K562 (cell line): ENCODE measurements at regions not wholly inside any gene's neighbourhood (a gene's known extent, or its start where the extent isn't known, plus 50 kb on each side); places are given as distances from the start of the nearest gene placed in this dataset.
"Not testable (repeated sequence)": the region's sequence is repeated elsewhere in the genome, so short reads cannot be mapped to it uniquely, and the experiment has no call there.

Experiments
- ATAC-seq: fragments of 200-7000 bp; cut with Tn5 transposase; 3 replicates; pipeline ENCODE4 v1.9.1; 2020; ENCODE audit warnings: moderate library complexity
- BruUV-seq: library from RNA; stranded (reverse); fragments of 400-500 nt; replicated peaks from 2 replicates; lab custom pipeline; 2021; lab: Mats Ljungman, UMichigan
- CTCF ChIA-PET: fragments of 300-600 bp; formaldehyde crosslinking; extraction: SDS; loops from one replicate; lab custom pipeline; 2021; ENCODE audit warnings: low intra/inter-chr PET ratio; lab: Yijun Ruan, JAX
- POLR2A ChIA-PET: fragments of 300-600, 350-650 bp; sonication (Branson Sonifier 250); formaldehyde crosslinking; extraction: SDS; loops from one replicate; lab custom pipeline; 2021; ENCODE audit warnings: antibody characterized with exemption, inconsistent platforms; lab: Yijun Ruan, JAX
- DNase-seq, 4 experiments: peaks; one replicate each; pipeline versions ENCODE4 v3.0.0 to v3.0.0-alpha.2; 2011 to 2018; ENCODE audit warnings: low spot score in 3 of 4, mixed read lengths in 3 of 4; ENCODE audit errors: extremely low read depth in 1 of 4
- FAIRE-seq: peaks from 2 replicates; lab custom pipeline; 2011; peaks lifted over from hg19 to GRCh38; lab: Jason Lieb, UNC
- H2AFZ ChIP-seq: 2 replicates; pipeline ENCODE4 v1.6.0; 2011; ENCODE audit warnings: low read depth, low read length, control low read depth, inconsistent platforms
- H3K27ac ChIP-seq: fragments of 200-600 bp; 3 replicates; pipeline ENCODE4 v1.8.0; 2011; ENCODE audit warnings: low read depth, mild to moderate bottlenecking, control low read depth, inconsistent platforms, low read length, moderate library complexity, mixed read lengths; ENCODE audit errors: extremely low read depth
- H3K27me3 ChIP-seq, 2 experiments: fragments of 300-600 bp in 1 of 2; 2 replicates in 1 of 2; 3 replicates in 1 of 2; pipeline versions ENCODE4 v1.6.0 to v1.8.0; 2011; ENCODE audit warnings: inconsistent platforms in 2 of 2, low read length in 2 of 2, mild to moderate bottlenecking in 1 of 2, mixed read lengths in 1 of 2, moderate library complexity in 1 of 2; ENCODE audit not compliant: control insufficient read depth in 2 of 2, insufficient read depth in 2 of 2
- H3K36me3 ChIP-seq: fragments of 300-600 bp; 3 replicates; pipeline ENCODE4 v1.8.0; 2011; ENCODE audit warnings: mild to moderate bottlenecking, low read length, inconsistent platforms; ENCODE audit not compliant: control insufficient read depth, insufficient read depth
- H3K4me1 ChIP-seq, 2 experiments: fragments of 200-600 bp in 1 of 2; replicated peaks in 1 of 2; 2 replicates in 1 of 2; 3 replicates in 1 of 2; pipeline versions ENCODE4 v1.5.1 to v1.8.0; 2011; ENCODE audit warnings: inconsistent platforms in 2 of 2, low read length in 2 of 2, mild to moderate bottlenecking in 1 of 2, mixed read lengths in 1 of 2, moderate library complexity in 1 of 2; ENCODE audit not compliant: control insufficient read depth in 2 of 2, insufficient read depth in 2 of 2
- H3K4me2 ChIP-seq: 2 replicates; pipeline ENCODE4 v1.6.1; 2011; ENCODE audit warnings: low read length, control low read depth, inconsistent platforms, mixed read lengths; ENCODE audit not compliant: insufficient read depth
- H3K4me3 ChIP-seq: fragments of 200-600 bp; sonication (generic), shearing (Covaris generic); 2 replicates; pipeline ENCODE4 v1.5.1; 2016; ENCODE audit warnings: control low read depth, inconsistent platforms
- H3K79me2 ChIP-seq: fragments of 200-600 bp; 3 replicates; pipeline ENCODE4 v1.8.0; 2011; ENCODE audit warnings: low read length, inconsistent platforms; ENCODE audit not compliant: control insufficient read depth, insufficient read depth
- H3K9ac ChIP-seq, 2 experiments: 2 replicates each; pipeline versions ENCODE4 v1.6.0 to v1.6.1; 2011; ENCODE audit warnings: low read depth in 2 of 2, low read length in 2 of 2, control low read depth in 1 of 2, inconsistent platforms in 1 of 2, mild to moderate bottlenecking in 1 of 2, mixed read lengths in 1 of 2; ENCODE audit not compliant: insufficient read depth in 1 of 2
- H3K9me1 ChIP-seq: one replicate; pipeline ENCODE4 v1.6.0; 2011; ENCODE audit warnings: inconsistent platforms, mild to moderate bottlenecking, low read length, moderate library complexity; ENCODE audit not compliant: control insufficient read depth, insufficient read depth
- H3K9me3 ChIP-seq: replicated peaks from 2 replicates; pipeline ENCODE4 v1.5.1; 2011; ENCODE audit warnings: low read depth, low read length, inconsistent platforms; ENCODE audit not compliant: control insufficient read depth, insufficient read depth
- H4K20me1 ChIP-seq: replicated peaks from 2 replicates; pipeline ENCODE4 v1.6.1; 2011; ENCODE audit warnings: low read length, inconsistent platforms, mixed read lengths; ENCODE audit not compliant: control insufficient read depth, insufficient read depth
- BRF2 ChIP-seq: IDR thresholded peaks from 3 replicates; pipeline ENCODE4 v1.6.1; 2011; ENCODE audit warnings: borderline replicate concordance, mild to moderate bottlenecking; ENCODE audit not compliant: insufficient read length, insufficient read depth
- ELK3 ChIP-seq: fragments of 450-650 bp; formaldehyde crosslinking; IDR thresholded peaks from 2 replicates; pipeline ENCODE4 v1.4.0; 2020; ENCODE audit warnings: mild to moderate bottlenecking
- FOXK1 ChIP-seq: sonication (generic); formaldehyde crosslinking; IDR thresholded peaks from 2 replicates; pipeline ENCODE4 v1.8.0; 2022; ENCODE audit warnings: missing genetic modification reagents, mild to moderate bottlenecking, borderline replicate concordance
- FOXM1 ChIP-seq, 2 experiments: fragments of 450-650 bp in 1 of 2; sonication (generic) in 1 of 2; formaldehyde crosslinking in 1 of 2; IDR thresholded peaks; 2 replicates each; pipeline versions ENCODE4 v1.6.1 to v1.9.0; 2017 to 2022; ENCODE audit warnings: low read depth in 2 of 2, mild to moderate bottlenecking in 2 of 2, missing genetic modification reagents in 1 of 2, moderate library complexity in 1 of 2
- HDGF ChIP-seq: fragments of 450-650 bp; IDR thresholded peaks from 2 replicates; pipeline ENCODE4 v1.6.1; 2016
- NELFE ChIP-seq: IDR thresholded peaks from 2 replicates; pipeline ENCODE4 v1.6.1; 2011; ENCODE audit warnings: mild to moderate bottlenecking; ENCODE audit not compliant: insufficient read depth, insufficient read length
- NFYB ChIP-seq: IDR thresholded peaks from 2 replicates; pipeline ENCODE4 v1.6.1; 2011; ENCODE audit warnings: mild to moderate bottlenecking, moderate library complexity; ENCODE audit not compliant: insufficient read length; ENCODE audit errors: extremely low read depth
- POLR2AphosphoS5 ChIP-seq: IDR thresholded peaks from 2 replicates; pipeline ENCODE4 v1.6.1; 2011; ENCODE audit warnings: mild to moderate bottlenecking, low read depth, low read length, moderate library complexity; ENCODE audit not compliant: control insufficient read depth, insufficient read depth
- POLR2G ChIP-seq: fragments of 200-400 bp; formaldehyde crosslinking; IDR thresholded peaks from 2 replicates; pipeline ENCODE4 v1.6.1; 2017; ENCODE audit warnings: low read depth, mild to moderate bottlenecking, antibody characterized with exemption, low read length, moderate library complexity
- SAP30 ChIP-seq: fragments of 200-600 bp; sonication (generic); IDR thresholded peaks from 2 replicates; pipeline ENCODE4 v1.6.1; 2012; ENCODE audit warnings: borderline replicate concordance, low read depth, mild to moderate bottlenecking, moderate library complexity, low read length, control low read depth, inconsistent platforms; ENCODE audit not compliant: insufficient read depth, poor library complexity, severe bottlenecking
- TAF9B ChIP-seq: fragments of 450-650 bp; IDR thresholded peaks from 2 replicates; pipeline ENCODE4 v1.6.1; 2018; ENCODE audit warnings: mild to moderate bottlenecking; ENCODE audit not compliant: partially characterized antibody
- ZFP30 ChIP-seq: fragments of 250-450 bp; sonication (Bioruptor Pico); IDR thresholded peaks from 2 replicates; pipeline ENCODE4 v1.8.0; 2022; ENCODE audit warnings: moderate library complexity, mild to moderate bottlenecking, inconsistent platforms, borderline replicate concordance
- ZNF707 ChIP-seq: fragments of 250-450 bp; sonication (Bioruptor Pico); conservative IDR thresholded peaks from 2 replicates; pipeline ENCODE4 v1.8.0; 2022; ENCODE audit warnings: inconsistent platforms, mild to moderate bottlenecking, moderate library complexity
- WGBS: fragments of 100-300 bp; shearing (Covaris generic); methylation state at CpG from one replicate; pipeline ENCODE4 v1.1.6; 2016; ENCODE audit warnings: low coverage, mixed read lengths; ENCODE audit not compliant: insufficient coverage; ENCODE audit errors: missing lambda C conversion rate; 5-methylcytosine and 5-hydroxymethylcytosine counted together
- in situ Hi-C: fragments of 300-500 bp; cut with MboI; formaldehyde crosslinking; loops from 4 replicates; pipeline ENCODE4 v1.15.0; 2018; ENCODE audit warnings: inconsistent platforms, mixed read lengths
- intact Hi-C: fragments of 100-400 bp; cut with micrococcal nuclease; formaldehyde crosslinking; loops from 2 replicates; pipeline ENCODE4 v1.14.2; 2022

GRCh38 chr15:24802624-24803023 is 127.0 kb downstream of the NPAP1 start:
- H3K9me3 ChIP-seq, in situ Hi-C loops, CTCF ChIA-PET: not testable (repeated sequence)

GRCh38 chr15:24819680-24820079 is 135.1 kb upstream of the SNRPN start:
- Histone ChIP-seq H3K27me3 (no peaks in the 10 kb centered on the region), H3K36me3 (no peaks in the 10 kb centered on the region), H3K4me3 (no peak overlapping the region), H3K79me2 (no peaks in the 10 kb centered on the region), H3K4me2 (no peak overlapping the region), H3K4me1 (no peaks in the 10 kb centered on the region), H4K20me1 (no peaks in the 10 kb centered on the region), H3K9me3 (no peaks in the 10 kb centered on the region), H2AFZ (no peak overlapping the region), H3K9ac (no peak overlapping the region), H3K9me1 (no peaks in the 10 kb centered on the region), H3K27ac (no peak overlapping the region)
- BruUV-seq, result no TSS peak
- ATAC-seq (no peak), DNase-seq (no peak), FAIRE-seq (no peak)
- ChIA-PET POLR2A (no interaction called here), CTCF (no interaction called here)
- 0% methylated on average over 2 of the region's 2 CpGs for WGBS
- intact Hi-C loops (no loop called here), in situ Hi-C loops (no loop called here)
- TF ChIP-seq SAP30, result no peak
- TF ChIP-seq HDGF, result no peak
- no peak for TF ChIP-seq ELK3 (CRISPR knock-in tag)
- TF ChIP-seq POLR2AphosphoS5, result no peak
- no peak for TF ChIP-seq TAF9B
- TF ChIP-seq NELFE, result no peak
- TF ChIP-seq ZFP30 (CRISPR knock-in tag), result no peak
- no peak for TF ChIP-seq BRF2
- TF ChIP-seq ZNF707 (CRISPR knock-in tag), result no peak
- no peak for TF ChIP-seq FOXM1 (IDR thresholded peaks at IDR 0.05; ENCODE audit: low read depth)
- TF ChIP-seq FOXM1 (CRISPR knock-in tag; IDR thresholded peaks at IDR 0.05; ENCODE audit: low read depth), result no peak
- TF ChIP-seq POLR2G, result no peak
- TF ChIP-seq FOXK1 (CRISPR knock-in tag), result no peak

More at GRCh38 chr15:24802624-24803023, 127.0 kb downstream of the NPAP1 start:
- DNase-seq, H3K4me3 ChIP-seq, FAIRE-seq, intact Hi-C loops, H3K9me1 ChIP-seq, H3K79me2 ChIP-seq, H3K27ac ChIP-seq: not testable (repeated sequence)
- WGBS, result 2% methylated on average over 6 of the region's 6 CpGs
- TF ChIP-seq NFYB, result peak; percentile 36
- TF ChIP-seq, all 486 proteins: peak for 1; not testable (repeated sequence) for 485
- ATAC-seq, H3K4me2 ChIP-seq, H2AFZ ChIP-seq, H3K36me3 ChIP-seq, POLR2A ChIA-PET, BruUV-seq, H3K27me3 ChIP-seq, H4K20me1 ChIP-seq, H3K9ac ChIP-seq, H3K4me1 ChIP-seq: not testable (repeated sequence)
